ENCODE measurements at regions not wholly inside any gene's neighbourhood (a gene's known extent, or its start where the extent isn't known, plus 50 kb on each side); places are given as distances from the start of the nearest gene placed in this dataset.

DNA sequence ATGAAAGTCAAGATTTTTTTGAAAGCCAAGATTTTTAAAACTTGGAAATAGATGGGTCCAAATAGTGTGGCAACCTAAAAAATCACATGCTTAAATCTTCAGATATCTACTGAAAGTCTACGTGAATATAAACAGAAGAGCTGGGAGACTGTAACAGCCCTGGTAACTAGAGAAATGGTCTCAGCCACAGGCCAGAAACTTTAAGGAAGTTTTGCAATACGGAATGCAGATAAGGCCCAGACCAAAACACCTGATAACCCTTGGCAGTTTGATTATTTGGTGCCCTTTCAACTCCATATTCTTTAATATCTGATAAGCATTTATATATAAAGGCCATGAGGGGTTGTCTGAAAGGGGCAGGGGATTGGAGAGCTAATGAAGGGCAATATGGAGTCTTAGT is 537.3 kb upstream of the TGFBR2 start (continued):
- TF ChIP-seq, protein P1, sequence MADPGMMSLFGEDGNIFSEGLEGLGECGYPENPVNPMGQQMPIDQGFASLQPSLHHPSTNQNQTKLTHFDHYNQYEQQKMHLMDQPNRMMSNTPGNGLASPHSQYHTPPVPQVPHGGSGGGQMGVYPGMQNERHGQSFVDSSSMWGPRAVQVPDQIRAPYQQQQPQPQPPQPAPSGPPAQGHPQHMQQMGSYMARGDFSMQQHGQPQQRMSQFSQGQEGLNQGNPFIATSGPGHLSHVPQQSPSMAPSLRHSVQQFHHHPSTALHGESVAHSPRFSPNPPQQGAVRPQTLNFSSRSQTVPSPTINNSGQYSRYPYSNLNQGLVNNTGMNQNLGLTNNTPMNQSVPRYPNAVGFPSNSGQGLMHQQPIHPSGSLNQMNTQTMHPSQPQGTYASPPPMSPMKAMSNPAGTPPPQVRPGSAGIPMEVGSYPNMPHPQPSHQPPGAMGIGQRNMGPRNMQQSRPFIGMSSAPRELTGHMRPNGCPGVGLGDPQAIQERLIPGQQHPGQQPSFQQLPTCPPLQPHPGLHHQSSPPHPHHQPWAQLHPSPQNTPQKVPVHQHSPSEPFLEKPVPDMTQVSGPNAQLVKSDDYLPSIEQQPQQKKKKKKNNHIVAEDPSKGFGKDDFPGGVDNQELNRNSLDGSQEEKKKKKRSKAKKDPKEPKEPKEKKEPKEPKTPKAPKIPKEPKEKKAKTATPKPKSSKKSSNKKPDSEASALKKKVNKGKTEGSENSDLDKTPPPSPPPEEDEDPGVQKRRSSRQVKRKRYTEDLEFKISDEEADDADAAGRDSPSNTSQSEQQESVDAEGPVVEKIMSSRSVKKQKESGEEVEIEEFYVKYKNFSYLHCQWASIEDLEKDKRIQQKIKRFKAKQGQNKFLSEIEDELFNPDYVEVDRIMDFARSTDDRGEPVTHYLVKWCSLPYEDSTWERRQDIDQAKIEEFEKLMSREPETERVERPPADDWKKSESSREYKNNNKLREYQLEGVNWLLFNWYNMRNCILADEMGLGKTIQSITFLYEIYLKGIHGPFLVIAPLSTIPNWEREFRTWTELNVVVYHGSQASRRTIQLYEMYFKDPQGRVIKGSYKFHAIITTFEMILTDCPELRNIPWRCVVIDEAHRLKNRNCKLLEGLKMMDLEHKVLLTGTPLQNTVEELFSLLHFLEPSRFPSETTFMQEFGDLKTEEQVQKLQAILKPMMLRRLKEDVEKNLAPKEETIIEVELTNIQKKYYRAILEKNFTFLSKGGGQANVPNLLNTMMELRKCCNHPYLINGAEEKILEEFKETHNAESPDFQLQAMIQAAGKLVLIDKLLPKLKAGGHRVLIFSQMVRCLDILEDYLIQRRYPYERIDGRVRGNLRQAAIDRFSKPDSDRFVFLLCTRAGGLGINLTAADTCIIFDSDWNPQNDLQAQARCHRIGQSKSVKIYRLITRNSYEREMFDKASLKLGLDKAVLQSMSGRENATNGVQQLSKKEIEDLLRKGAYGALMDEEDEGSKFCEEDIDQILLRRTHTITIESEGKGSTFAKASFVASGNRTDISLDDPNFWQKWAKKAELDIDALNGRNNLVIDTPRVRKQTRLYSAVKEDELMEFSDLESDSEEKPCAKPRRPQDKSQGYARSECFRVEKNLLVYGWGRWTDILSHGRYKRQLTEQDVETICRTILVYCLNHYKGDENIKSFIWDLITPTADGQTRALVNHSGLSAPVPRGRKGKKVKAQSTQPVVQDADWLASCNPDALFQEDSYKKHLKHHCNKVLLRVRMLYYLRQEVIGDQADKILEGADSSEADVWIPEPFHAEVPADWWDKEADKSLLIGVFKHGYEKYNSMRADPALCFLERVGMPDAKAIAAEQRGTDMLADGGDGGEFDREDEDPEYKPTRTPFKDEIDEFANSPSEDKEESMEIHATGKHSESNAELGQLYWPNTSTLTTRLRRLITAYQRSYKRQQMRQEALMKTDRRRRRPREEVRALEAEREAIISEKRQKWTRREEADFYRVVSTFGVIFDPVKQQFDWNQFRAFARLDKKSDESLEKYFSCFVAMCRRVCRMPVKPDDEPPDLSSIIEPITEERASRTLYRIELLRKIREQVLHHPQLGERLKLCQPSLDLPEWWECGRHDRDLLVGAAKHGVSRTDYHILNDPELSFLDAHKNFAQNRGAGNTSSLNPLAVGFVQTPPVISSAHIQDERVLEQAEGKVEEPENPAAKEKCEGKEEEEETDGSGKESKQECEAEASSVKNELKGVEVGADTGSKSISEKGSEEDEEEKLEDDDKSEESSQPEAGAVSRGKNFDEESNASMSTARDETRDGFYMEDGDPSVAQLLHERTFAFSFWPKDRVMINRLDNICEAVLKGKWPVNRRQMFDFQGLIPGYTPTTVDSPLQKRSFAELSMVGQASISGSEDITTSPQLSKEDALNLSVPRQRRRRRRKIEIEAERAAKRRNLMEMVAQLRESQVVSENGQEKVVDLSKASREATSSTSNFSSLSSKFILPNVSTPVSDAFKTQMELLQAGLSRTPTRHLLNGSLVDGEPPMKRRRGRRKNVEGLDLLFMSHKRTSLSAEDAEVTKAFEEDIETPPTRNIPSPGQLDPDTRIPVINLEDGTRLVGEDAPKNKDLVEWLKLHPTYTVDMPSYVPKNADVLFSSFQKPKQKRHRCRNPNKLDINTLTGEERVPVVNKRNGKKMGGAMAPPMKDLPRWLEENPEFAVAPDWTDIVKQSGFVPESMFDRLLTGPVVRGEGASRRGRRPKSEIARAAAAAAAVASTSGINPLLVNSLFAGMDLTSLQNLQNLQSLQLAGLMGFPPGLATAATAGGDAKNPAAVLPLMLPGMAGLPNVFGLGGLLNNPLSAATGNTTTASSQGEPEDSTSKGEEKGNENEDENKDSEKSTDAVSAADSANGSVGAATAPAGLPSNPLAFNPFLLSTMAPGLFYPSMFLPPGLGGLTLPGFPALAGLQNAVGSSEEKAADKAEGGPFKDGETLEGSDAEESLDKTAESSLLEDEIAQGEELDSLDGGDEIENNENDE (IDR thresholded peaks at IDR 0.05; ENCODE audit: insufficient replicate concordance, low read length): no peak
- TF ChIP-seq POLR2AphosphoS5 (IDR thresholded peaks at IDR 0.05; ENCODE audit: low read depth, low read length): no peak
- no peak for TF ChIP-seq CTCF (IDR thresholded peaks at IDR 0.05; ENCODE audit: control extremely low read depth in 1 of 3, insufficient read depth in 1 of 3, low read depth in 1 of 3, low read length in 3 of 3)
- no peak for TF ChIP-seq NANOG (IDR thresholded peaks at IDR 0.05; ENCODE audit: insufficient read depth, low read depth, low read length, poor library complexity, severe bottlenecking)
- no peak for TF ChIP-seq KDM1A (IDR thresholded peaks at IDR 0.05; ENCODE audit: borderline replicate concordance, low read length)
- TF ChIP-seq GABPA (IDR thresholded peaks at IDR 0.05; ENCODE audit: borderline replicate concordance, insufficient read depth, low read length): no peak
